NB4 (cell line): ENCODE measurements at regions not wholly inside any gene's neighbourhood (a gene's known extent, or its start where the extent isn't known, plus 50 kb on each side); places are given as distances from the start of the nearest gene placed in this dataset.

Experiments used
- POLR2A ChIP-seq: IDR thresholded peaks from 2 replicates; pipeline ENCODE4 v1.6.1; 2011; ENCODE audit warnings: mild to moderate bottlenecking; ENCODE audit not compliant: insufficient read length; ENCODE audit errors: extremely low read depth
- TF ChIP-seq, protein P1 (sequence below): IDR thresholded peaks from one replicate; pipeline ENCODE4 v1.5.1; 2012; ENCODE audit warnings: low read depth, low read length

- TF ChIP-seq POLR2A = no peak
- TF ChIP-seq, protein P1, sequence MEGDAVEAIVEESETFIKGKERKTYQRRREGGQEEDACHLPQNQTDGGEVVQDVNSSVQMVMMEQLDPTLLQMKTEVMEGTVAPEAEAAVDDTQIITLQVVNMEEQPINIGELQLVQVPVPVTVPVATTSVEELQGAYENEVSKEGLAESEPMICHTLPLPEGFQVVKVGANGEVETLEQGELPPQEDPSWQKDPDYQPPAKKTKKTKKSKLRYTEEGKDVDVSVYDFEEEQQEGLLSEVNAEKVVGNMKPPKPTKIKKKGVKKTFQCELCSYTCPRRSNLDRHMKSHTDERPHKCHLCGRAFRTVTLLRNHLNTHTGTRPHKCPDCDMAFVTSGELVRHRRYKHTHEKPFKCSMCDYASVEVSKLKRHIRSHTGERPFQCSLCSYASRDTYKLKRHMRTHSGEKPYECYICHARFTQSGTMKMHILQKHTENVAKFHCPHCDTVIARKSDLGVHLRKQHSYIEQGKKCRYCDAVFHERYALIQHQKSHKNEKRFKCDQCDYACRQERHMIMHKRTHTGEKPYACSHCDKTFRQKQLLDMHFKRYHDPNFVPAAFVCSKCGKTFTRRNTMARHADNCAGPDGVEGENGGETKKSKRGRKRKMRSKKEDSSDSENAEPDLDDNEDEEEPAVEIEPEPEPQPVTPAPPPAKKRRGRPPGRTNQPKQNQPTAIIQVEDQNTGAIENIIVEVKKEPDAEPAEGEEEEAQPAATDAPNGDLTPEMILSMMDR = no peak
These were observed 135.0 kb downstream of the RBM46 start for GRCh38 chr4:154916068-154916467.
